Aorta (tissue), 5 donors: ENCODE measurements at regions not wholly inside any gene's neighbourhood (a gene's known extent, or its start where the extent isn't known, plus 50 kb on each side); places are given as distances from the start of the nearest gene placed in this dataset.

Experiments used
- ATAC-seq: fragments of 200-7000 bp; cut with Tn5 transposase; one replicate; pipeline ENCODE4 v1.9.1; 2022; ENCODE audit warnings: moderate library complexity; ENCODE audit not compliant: low FRiP score
- DNase-seq, 2 donors: peaks; one replicate each; pipeline ENCODE4 v3.0.0-alpha.2; 2020
- H3K27ac ChIP-seq, 2 donors: one replicate each; pipeline ENCODE4 v1.5.1; 2013; ENCODE audit warnings: low read length in 2 of 2, mild to moderate bottlenecking in 2 of 2, moderate library complexity in 2 of 2, control low read depth in 1 of 2, inconsistent platforms in 1 of 2, low read depth in 1 of 2
- H3K27me3 ChIP-seq, 2 donors: one replicate each; pipeline ENCODE4 v1.6.1; 2013; ENCODE audit warnings: control low read depth in 1 of 2, low read length in 1 of 2, mild to moderate bottlenecking in 1 of 2, moderate library complexity in 1 of 2; ENCODE audit not compliant: insufficient read depth in 2 of 2, control insufficient read depth in 1 of 2
- H3K36me3 ChIP-seq, 2 donors: one replicate each; pipeline ENCODE4 v1.6.1; 2013; ENCODE audit warnings: control low read depth in 1 of 2, low read length in 1 of 2, mild to moderate bottlenecking in 1 of 2; ENCODE audit not compliant: insufficient read depth in 2 of 2, control insufficient read depth in 1 of 2
- H3K4me1 ChIP-seq, 2 donors: one replicate each; pipeline ENCODE4 v1.6.1; 2013; ENCODE audit warnings: low read length in 2 of 2, control low read depth in 1 of 2, mild to moderate bottlenecking in 1 of 2, moderate library complexity in 1 of 2; ENCODE audit not compliant: insufficient read depth in 2 of 2, control insufficient read depth in 1 of 2
- H3K4me3 ChIP-seq, 2 donors: one replicate each; pipeline ENCODE4 v1.5.1; 2013; ENCODE audit warnings: low read length in 2 of 2, control low read depth in 1 of 2, mild to moderate bottlenecking in 1 of 2
- H3K9me3 ChIP-seq: one replicate; pipeline ENCODE4 v1.6.1; 2013; ENCODE audit warnings: mild to moderate bottlenecking, low read length; ENCODE audit not compliant: control insufficient read depth
- WGBS, 2 donors: extraction: QIAGEN DNeasy Blood & Tissue Kit; methylation state at CpG; one replicate each; pipeline ENCODE4 v1.1.7; 2013; 5-methylcytosine and 5-hydroxymethylcytosine counted together
- intact Hi-C, 2 donors: fragments of 100-400 bp; cut with DNase I; formaldehyde crosslinking; loops; one replicate each; pipeline versions ENCODE4 v1.14.2 to v1.15.0; 2022
- donor health status: healthy with polysubstance abuse.
- donor health status: Bipolar disorder and iron deficiency.
- donor health status: DM: no; HTN: no; CAD: no.
- donor health status: DM: no; HTN: no; CAD: no.
- donor health status: DM: yes; HTN: yes; CAD: no.

DNA sequence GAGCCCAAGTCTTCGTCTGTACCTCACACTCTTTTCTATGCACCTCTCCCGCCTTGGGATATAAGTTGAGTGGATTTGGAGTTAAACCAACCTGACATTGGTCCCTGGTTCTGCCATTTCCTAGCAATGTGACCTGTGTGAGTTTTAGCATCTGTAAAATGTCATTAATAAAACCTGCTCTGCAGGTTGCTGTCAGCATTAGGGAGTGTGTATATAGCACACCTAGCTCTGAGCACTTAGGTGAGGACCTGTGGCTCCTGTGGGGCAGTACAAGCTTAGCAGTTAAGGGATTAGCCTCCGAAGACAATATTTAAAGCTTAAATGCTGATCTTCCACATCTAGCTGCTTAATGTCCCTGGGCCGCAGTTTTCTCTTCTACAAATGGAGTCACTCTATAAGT is 248.0 kb downstream of the TMEM114 start:
- WGBS, 2 donors, result 77 to 83% methylated on average over 4 of the region's 4 CpGs
- H3K4me3 ChIP-seq, result no peak overlapping the region
- peaks cover 4% of the 10 kb centered on the region for H3K9me3 ChIP-seq
- no peaks in the 10 kb centered on the region for H3K27me3 ChIP-seq
- H3K36me3 ChIP-seq, result no peaks in the 10 kb centered on the region
- DNase-seq (no peak), ATAC-seq (no peak)
- H3K4me1 ChIP-seq, result no peaks in the 10 kb centered on the region
- intact Hi-C loops, result no loop called here
- no peak overlapping the region for H3K27ac ChIP-seq

DNA sequence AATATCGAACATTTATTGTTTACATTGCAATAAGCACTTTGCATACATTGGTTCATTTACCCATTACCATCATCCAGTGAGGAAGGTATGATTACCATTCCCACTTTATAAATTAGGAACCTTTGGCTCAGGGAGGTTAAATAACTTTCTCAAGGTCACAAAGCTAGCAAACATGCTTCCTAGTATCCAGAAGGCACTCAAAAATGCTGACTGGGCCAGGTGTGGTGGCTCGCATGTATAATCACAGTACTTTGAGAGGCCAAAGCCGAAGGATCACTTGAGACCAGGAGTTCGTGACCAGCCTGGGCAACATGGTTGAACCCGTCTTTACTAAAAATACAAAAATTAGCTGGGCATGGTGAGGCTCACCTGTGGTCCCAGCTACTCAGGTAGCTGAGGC is 259.6 kb downstream of the TMEM114 start:
- ATAC-seq (no peak), DNase-seq (no peak)
- Histone ChIP-seq H3K4me3 (no peak overlapping the region), H3K4me1 (no peaks in the 10 kb centered on the region), H3K9me3 (peaks cover 1% of the 10 kb centered on the region), H3K27me3 (no peaks in the 10 kb centered on the region), H3K36me3 (no peaks in the 10 kb centered on the region), H3K27ac (no peak overlapping the region)
- intact Hi-C loops, result no loop called here
- WGBS, 2 donors, result 74 to 84% methylated on average over 5 of the region's 5 CpGs

DNA sequence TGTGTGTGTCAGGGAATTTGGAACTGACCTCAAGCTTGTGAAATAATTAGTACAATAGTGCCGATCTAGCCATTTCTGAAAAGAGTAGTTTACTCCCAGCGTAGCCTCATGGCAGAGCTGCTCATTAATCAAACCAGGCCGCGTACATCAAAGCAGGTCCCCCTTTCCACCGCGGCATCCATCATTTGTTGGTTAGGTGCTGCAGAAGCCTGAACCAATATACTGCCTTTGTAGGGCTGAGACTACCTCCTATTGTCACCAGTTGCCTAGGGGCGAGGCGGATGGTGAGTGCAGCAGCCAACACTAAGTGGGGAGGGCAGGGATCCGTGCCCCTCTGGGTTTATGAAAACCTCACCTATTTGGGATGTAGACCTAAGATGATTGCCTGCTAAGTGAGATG is 264.1 kb downstream of the TMEM114 start:
- intact Hi-C loops, result no loop called here
- H3K27ac ChIP-seq, result no peak overlapping the region
- H3K4me1 ChIP-seq, result no peaks in the 10 kb centered on the region
- H3K4me3 ChIP-seq, result no peak overlapping the region
- 52 to 66% methylated on average over 9 of the region's 9 CpGs for WGBS, 2 donors
- no peaks in the 10 kb centered on the region for H3K36me3 ChIP-seq
- H3K9me3 ChIP-seq, result peaks cover 1% of the 10 kb centered on the region
- no peaks in the 10 kb centered on the region for H3K27me3 ChIP-seq
- no peak for DNase-seq
- no peak for ATAC-seq

DNA sequence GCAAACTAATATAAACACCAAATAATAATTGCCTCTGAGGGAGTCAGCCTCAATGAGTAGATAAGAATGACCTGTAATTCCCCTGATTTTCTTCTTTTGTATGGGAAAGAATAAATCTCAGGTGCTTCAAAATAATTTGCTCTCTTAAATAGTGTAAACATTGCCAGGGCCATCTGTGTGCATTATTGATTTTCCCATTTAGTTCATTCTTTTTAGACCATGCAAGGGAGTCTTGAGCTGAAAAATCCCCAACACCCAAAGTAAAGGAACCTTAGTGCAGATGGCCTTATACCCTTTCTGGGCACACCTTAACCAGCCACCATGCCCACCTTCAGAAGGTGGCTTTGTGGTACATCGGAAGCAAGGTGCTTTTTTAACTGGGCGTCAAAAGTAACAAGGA is 267.2 kb downstream of the TMEM114 start:
- Histone ChIP-seq H3K36me3 (no peaks in the 10 kb centered on the region), H3K4me1 (no peaks in the 10 kb centered on the region), H3K4me3 (no peak overlapping the region), H3K27ac (no peak overlapping the region), H3K27me3 (peaks cover 0 to 1% of the 10 kb centered on the region in 2 donors), H3K9me3 (peaks cover 1% of the 10 kb centered on the region)
- DNase-seq (no peak), ATAC-seq (no peak)
- WGBS, 2 donors, result 93 to 94% methylated on average over 2 of the region's 2 CpGs
- intact Hi-C loops, result no loop called here

DNA sequence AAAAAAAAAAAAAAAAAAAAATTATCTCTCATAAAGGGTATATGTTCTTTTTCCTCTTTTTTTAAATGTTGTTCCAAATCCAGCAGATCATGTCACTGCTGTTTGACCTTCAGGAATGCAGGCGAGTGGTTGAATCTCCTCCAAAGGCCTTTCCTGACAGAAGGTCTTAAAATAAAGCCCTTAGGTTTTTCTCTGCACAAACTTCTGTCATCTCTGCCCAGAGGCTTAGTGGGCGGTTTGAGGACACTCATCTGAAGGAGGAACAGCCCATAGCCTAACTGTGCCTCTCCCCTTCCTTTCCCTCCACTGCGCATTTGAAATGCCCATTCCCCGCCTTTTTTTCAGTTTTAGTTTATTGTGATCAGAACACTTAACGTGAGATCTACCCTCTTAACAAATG is 270.2 kb downstream of the TMEM114 start:
- WGBS, 2 donors, result 56 to 61% methylated on average over 5 of the region's 5 CpGs
- no peaks in the 10 kb centered on the region for H3K4me1 ChIP-seq
- H3K27ac ChIP-seq, result no peak overlapping the region
- no peaks in the 10 kb centered on the region for H3K36me3 ChIP-seq
- no peak for ATAC-seq
- no peak for DNase-seq
- H3K9me3 ChIP-seq, result no peaks in the 10 kb centered on the region
- no peak overlapping the region for H3K4me3 ChIP-seq
- intact Hi-C loops, result no loop called here
- peaks cover 0 to 1% of the 10 kb centered on the region in 2 donors for H3K27me3 ChIP-seq

DNA sequence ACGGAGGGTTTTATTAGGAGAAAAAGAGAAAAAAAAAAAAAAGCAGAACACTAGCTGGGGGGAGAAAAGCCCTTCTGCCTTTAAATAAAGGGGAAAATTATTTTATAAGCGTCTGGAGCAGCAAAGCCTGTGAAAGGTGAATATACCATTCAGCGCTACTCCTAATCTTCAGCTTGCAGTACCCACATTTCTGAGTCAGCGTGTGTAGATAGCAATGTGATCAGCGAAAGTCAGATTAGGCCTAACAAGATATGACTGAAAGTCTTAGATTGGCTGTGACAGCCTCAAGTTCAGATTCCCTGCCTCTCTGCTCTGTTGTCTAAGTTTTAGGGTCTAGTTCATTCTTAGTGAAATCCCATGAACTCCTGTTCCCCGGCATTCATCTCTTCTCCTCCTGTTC is 279.5 kb downstream of the TMEM114 start:
- ATAC-seq (no peak), DNase-seq (no peak)
- peaks cover 3% of the 10 kb centered on the region for H3K9me3 ChIP-seq
- H3K4me1 ChIP-seq, result no peaks in the 10 kb centered on the region
- WGBS, 2 donors, result 56 to 70% methylated on average over 6 of the region's 6 CpGs
- H3K4me3 ChIP-seq, result no peak overlapping the region
- H3K27ac ChIP-seq, result no peak overlapping the region
- no peaks in the 10 kb centered on the region for H3K36me3 ChIP-seq
- intact Hi-C loops, result no loop called here
- H3K27me3 ChIP-seq, result peaks cover 0 to 3% of the 10 kb centered on the region in 2 donors

DNA sequence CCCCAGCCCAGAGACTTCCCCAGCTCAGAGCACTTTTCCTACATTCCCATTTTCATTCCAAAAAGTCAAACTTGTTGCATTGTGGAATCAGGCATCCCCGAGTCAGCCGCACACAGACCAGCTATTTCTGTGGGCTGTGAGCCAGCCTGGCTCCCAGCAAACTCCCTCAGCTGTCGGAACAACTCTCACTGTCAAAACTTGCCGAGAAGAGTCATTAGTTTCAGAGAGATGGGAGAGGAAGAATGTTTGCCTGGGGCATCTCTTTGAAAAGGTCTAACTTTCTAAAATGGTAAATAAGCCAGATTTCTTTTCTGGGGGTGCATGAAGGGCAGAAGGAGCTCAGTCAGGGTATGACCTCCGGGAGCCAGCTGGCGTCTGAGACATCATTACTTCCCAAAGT is 280.0 kb downstream of the TMEM114 start:
- H3K4me1 ChIP-seq, result no peaks in the 10 kb centered on the region
- H3K9me3 ChIP-seq, result peaks cover 3% of the 10 kb centered on the region
- ATAC-seq (no peak), DNase-seq (no peak)
- H3K27me3 ChIP-seq, result peaks cover 0 to 3% of the 10 kb centered on the region in 2 donors
- 13 to 20% methylated on average over 6 of the region's 6 CpGs for WGBS, 2 donors
- no peaks in the 10 kb centered on the region for H3K36me3 ChIP-seq
- H3K4me3 ChIP-seq, result no peak overlapping the region
- no peak overlapping the region for H3K27ac ChIP-seq
- intact Hi-C loops, result no loop called here

DNA sequence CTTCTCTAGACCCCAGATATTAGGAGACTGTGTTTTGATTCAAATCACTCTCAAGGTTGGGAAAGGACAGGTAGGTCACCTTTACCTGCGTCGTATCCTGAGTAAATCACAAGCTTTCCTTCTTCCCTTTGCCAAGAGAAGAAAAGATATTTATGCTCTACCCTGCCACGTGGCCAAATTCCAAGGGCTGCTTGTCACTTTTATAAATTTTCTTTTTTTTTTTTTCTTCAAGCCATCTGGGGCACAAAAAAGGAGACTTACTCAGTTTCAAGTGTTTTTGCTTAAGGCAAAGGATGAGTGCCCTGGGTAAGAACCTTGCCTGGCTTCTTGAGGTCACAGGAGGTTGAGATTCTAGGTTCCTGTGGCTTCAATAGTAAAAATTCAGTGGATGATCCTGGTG is 285.1 kb downstream of the TMEM114 start:
- H3K4me1 ChIP-seq, result no peaks in the 10 kb centered on the region
- H3K27ac ChIP-seq, result no peak overlapping the region
- 37 to 45% methylated on average over 3 of the region's 3 CpGs for WGBS, 2 donors
- peaks cover 0 to 3% of the 10 kb centered on the region in 2 donors for H3K27me3 ChIP-seq
- DNase-seq, result no peak
- no peak for ATAC-seq
- no peak overlapping the region for H3K4me3 ChIP-seq
- peaks cover 3% of the 10 kb centered on the region for H3K9me3 ChIP-seq
- H3K36me3 ChIP-seq, result no peaks in the 10 kb centered on the region
- intact Hi-C loops, result no loop called here

DNA sequence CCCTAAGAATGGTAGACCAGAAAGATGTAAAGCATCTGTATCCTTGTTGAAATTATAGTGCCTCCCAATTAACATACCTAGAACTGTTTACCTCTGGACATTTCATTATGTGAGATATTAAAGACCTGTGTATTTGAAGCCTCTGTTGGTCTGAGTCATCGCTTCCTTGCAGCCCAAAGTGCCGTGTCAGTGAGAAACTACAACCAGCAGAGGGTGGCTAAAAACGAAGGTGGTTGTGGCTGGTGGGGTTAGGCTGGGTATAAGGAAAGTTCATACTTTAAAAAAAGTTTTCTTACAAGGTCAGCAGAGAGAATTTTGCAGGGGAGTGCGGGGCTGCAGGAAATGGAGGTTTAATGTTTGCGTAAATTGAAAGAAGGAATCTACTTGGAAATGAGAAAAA is 290.7 kb downstream of the TMEM114 start:
- ATAC-seq (no peak), DNase-seq (no peak)
- Histone ChIP-seq H3K36me3 (no peaks in the 10 kb centered on the region), H3K4me3 (no peak overlapping the region), H3K27me3 (no peaks in the 10 kb centered on the region), H3K9me3 (peaks cover 5% of the 10 kb centered on the region), H3K4me1 (no peaks in the 10 kb centered on the region), H3K27ac (no peak overlapping the region)
- intact Hi-C loops, result no loop called here
- WGBS, 2 donors, result 69 to 74% methylated on average over 5 of the region's 5 CpGs
